ENCODE measurements at regions not wholly inside any gene's neighbourhood (a gene's known extent, or its start where the extent isn't known, plus 50 kb on each side); places are given as distances from the start of the nearest gene placed in this dataset.

DNA sequence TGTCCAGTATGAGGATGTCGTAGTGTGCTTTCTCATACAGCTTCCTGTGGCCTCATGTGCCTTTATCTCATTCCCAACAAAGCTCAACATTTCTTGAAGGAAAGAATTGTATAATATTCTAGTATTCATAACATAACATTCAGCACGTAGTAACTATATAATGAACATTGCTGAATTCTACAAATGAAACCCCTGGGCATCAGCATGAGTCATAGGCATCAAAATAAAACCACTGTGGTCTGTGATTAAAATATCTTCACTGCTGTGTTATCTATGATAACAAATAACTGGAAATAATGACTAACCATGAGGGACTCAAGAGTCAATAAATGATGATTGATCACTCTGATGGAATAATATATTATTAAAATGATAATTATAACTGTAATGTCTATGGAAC lies 255.2 kb downstream of the EMP1 start:
- in situ Hi-C loops (cut with HindIII; ENCODE audit: low sequenced_read_pairs), result no loop called here

DNA sequence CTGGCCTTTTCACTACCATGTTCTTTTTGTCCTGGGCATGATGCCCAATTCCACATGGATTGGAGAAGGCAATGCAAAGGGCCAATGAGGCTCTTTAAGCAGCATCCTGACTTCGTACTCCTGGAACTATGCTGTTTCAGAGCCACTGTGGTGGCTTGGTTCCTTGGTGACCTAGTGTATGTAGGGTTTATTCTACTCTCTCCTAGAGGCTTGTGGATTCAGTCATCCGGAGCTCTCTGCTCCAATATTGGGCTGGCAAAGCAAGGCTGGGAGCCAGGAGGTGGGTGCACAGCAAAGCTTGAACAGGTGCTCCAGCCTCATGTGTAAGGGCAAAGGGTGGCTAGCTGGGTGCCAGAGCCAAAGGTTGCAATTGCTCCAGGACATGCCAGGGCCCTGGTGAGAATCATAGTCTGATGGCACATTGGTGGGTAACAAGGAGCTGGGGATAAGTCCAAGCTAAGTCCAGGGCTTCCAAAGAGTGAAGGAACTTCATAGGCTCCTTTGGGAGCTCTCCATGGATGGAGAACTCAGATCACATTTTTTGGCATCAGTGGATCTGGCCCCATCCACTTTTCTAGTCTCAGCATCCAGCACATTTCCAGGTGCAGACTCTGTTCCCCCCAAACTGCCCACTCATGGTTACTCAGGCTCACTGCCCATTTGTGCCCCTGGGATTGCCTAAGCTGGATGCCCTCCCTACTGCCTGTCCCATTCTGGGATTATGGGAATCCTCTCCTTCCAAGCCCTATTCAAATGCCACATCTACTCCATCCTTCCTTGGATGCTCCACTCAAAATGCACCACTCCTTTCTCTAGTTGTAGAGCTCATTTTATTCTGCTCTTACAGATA lies 253.9 kb downstream of the EMP1 start:
- in situ Hi-C loops (cut with HindIII; ENCODE audit: low sequenced_read_pairs), result no loop called here

DNA sequence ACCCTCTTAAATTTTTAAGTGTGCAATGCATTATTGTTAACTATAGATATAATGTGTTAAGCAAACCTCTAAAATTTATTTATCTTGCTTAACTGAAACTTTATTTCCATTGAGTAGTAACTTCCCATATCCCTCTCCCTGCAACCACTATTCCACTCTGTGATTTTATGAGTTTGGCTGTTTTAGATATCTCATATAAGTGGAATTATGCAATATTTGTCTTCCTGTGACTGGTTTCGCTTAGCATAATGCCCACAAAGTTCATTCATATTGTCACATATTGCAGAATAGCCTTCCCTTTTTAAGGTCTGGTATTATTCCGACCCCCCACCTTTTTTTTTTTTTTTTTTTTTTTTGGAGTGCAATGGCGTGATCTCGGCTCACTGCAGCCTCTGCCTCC lies 247.6 kb downstream of the EMP1 start:
- in situ Hi-C loops (cut with HindIII; ENCODE audit: low sequenced_read_pairs), result no loop called here

DNA sequence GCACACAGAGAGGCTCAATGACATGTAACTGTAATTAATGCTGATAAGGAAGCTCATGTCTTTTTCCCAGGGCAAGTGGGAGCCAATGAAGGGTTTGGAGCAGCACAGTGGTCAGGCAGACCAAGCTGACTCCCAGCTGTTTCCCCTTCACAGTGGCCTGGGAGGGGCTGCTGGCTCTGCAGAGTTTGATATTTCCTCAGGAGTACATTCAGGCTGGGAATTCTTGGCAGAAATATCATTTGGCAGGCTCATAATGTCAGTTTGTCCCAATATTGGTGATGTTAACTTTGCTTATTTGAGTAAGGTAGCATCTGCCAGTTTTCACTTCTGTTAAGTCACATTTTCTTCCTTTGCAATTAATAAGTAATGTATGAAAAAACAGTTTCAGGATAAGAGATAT lies 247.0 kb downstream of the EMP1 start:
- in situ Hi-C loops (cut with HindIII; ENCODE audit: low sequenced_read_pairs), result no loop called here

GRCh38 chr12:13443028-13443427 lies 246.5 kb downstream of the EMP1 start:
- in situ Hi-C loops (cut with HindIII; ENCODE audit: low sequenced_read_pairs), result no loop called here

DNA sequence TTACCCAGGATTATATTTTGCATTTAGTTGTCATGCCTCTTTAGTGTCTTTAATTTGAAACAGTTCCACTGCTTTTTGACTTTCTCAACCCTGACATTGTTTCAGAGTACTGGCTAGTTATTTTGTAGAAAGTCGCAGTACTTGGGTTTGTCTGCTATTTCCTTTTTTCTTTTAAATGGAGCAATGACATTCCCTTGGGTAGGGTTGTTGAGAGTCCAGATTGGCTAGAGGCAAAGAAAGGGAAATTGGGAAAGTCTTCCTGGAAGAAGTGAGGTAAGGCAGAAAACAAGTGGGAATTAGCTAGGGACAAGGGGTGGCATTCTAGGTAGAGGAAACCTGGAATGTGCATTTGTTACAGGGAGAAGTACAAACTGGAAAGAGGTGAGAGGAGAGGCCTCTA lies 245.9 kb downstream of the EMP1 start:
- in situ Hi-C loops (cut with HindIII; ENCODE audit: low sequenced_read_pairs), result no loop called here

- in situ Hi-C loops (cut with HindIII; ENCODE audit: low sequenced_read_pairs), result no loop called here
Observed at GRCh38 chr12:13440844-13441243, 244.3 kb downstream of the EMP1 start.

GRCh38 chr12:13437541-13437940 lies 241.0 kb downstream of the EMP1 start:
- in situ Hi-C loops (cut with HindIII; ENCODE audit: low sequenced_read_pairs), result no loop called here

GRCh38 chr12:13436696-13437391 lies 240.3 kb downstream of the EMP1 start:
- in situ Hi-C loops (cut with HindIII; ENCODE audit: low sequenced_read_pairs), result no loop called here

- in situ Hi-C loops (cut with HindIII; ENCODE audit: low sequenced_read_pairs), result no loop called here
Observed at GRCh38 chr12:13436182-13436581, 239.7 kb downstream of the EMP1 start.

DNA sequence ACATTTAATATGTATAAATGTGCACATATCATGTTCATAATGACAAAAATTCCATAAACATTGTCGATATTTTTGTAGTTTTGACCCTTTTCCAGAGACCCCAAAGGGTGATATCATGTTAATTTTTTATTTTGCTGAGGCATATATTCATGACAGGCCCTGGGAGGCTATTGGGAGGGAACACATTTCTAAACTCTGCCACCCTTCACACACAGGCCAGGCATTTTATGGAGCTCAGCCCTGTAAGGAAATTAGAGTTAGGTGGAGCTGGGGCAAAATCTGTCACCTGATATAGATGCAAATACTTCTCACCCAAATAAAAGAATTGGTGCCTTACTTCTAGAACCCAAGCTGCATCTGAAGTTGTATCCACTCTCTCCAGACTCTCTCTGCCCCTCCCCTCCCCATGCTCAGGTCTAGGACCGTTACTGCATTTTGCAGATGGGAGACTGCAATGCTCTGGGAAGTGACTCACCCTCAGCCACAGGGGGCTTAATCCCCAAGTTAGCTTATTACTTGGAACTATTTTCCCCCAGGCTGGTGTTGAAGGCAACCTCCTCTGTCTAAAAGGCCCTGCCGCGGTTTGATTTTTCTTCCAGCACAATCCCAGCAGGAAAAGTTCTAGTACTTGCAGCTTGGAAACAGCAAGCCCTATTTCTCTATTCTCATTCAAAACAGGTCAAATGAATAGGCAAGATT lies 238.9 kb downstream of the EMP1 start:
- in situ Hi-C loops (cut with HindIII; ENCODE audit: low sequenced_read_pairs), result no loop called here

- in situ Hi-C loops (cut with HindIII; ENCODE audit: low sequenced_read_pairs), result no loop called here
Observed at GRCh38 chr12:13433768-13434167, 237.2 kb downstream of the EMP1 start.

DNA sequence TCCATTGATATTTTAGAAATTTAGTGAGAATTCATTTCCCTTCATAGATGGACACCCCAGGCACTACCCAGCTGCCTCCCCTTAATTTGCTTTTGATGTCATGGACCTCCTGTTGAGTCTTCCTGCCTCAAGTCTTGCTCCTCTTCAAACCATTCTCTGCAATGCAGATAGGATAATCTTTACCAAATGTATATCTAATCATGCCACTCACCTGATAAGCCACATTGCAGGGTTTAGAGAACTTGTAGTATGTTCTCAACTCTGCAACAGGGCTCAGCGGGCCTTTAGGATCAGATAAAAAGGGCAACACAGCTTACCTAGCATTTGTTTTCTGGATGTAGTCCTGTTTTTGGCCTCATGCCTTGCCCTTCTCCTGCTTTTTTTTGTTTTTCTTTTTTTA lies 234.5 kb downstream of the EMP1 start:
- in situ Hi-C loops (cut with HindIII; ENCODE audit: low sequenced_read_pairs), result no loop called here

DNA sequence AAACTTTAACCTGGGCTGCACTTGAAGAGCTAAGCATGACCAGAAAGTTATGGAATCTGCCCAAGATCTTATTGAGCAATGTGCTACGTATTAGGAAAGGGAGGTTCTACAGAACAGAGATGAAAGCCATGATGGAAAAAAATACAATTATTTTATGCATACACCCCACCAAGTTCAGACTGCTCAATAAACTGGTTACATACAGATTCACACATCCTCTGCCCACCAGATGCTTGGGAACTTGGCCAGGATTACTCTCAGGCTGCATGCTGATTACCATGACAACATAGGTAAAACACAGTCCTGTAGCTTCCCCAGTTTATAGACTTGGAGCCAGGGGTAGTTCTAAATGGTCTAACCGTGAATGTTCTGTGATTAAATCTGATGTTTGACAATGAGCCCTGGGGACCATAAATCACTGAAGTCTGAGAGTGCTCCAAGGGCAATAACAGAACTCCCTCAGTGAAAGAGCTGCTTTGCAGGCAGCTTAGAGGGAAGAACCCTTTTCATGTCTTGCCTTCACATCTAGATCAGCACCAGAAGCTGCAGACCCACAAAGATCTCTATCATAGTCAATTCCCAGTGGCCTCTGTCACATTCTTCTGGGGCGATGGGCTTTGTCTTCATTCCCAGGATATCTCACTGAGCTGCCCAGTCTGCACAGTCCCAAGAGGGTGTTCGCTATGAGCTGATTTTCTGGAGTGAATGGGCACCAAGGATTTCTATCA lies 232.2 kb downstream of the EMP1 start:
- in situ Hi-C loops (cut with HindIII; ENCODE audit: low sequenced_read_pairs), result no loop called here

DNA sequence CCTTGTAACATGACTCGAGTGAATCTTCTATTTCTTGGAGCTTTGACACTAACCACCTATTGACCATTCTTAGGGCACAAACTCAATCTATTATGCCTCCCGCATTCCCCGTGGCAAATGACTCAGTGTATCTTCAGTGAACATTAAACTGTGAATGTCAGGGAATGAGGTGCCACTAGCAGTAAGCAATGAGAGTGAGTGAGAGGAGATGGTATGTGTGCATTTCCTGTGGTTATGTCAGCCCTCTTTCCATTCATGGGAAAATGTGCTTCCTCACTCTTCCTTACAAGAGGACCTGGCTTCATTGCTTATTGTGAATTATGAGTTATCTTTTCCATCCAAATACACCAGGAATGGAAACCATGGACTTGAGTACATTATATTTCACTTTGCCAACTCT lies 229.2 kb downstream of the EMP1 start:
- in situ Hi-C loops (cut with HindIII; ENCODE audit: low sequenced_read_pairs), result no loop called here

- in situ Hi-C loops (cut with HindIII; ENCODE audit: low sequenced_read_pairs), result no loop called here
Observed at GRCh38 chr12:13422291-13422690, 225.8 kb downstream of the EMP1 start.

DNA sequence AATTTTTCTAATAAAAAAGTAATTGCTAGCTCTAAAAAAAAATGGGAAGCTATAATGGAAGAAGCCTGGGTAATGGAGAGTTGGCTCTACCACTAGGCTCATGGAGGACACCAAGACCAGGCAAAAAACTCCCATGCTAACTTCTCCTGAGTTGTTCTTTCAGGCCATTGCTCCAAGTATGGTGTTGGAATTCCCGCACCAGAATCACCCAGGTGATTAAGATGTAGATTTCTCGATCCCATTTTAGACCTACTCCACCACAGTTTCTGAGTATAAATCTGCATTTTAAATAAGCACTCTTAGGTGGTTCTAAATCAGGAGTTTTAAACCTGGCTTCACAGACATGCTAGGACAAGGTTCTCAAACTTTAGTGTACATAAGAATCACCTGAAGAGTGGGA lies 221.0 kb downstream of the EMP1 start:
- in situ Hi-C loops (cut with HindIII; ENCODE audit: low sequenced_read_pairs), result no loop called here

GRCh38 chr12:13411287-13411686 lies 214.8 kb downstream of the EMP1 start:
- in situ Hi-C loops (cut with HindIII; ENCODE audit: low sequenced_read_pairs), result no loop called here

DNA sequence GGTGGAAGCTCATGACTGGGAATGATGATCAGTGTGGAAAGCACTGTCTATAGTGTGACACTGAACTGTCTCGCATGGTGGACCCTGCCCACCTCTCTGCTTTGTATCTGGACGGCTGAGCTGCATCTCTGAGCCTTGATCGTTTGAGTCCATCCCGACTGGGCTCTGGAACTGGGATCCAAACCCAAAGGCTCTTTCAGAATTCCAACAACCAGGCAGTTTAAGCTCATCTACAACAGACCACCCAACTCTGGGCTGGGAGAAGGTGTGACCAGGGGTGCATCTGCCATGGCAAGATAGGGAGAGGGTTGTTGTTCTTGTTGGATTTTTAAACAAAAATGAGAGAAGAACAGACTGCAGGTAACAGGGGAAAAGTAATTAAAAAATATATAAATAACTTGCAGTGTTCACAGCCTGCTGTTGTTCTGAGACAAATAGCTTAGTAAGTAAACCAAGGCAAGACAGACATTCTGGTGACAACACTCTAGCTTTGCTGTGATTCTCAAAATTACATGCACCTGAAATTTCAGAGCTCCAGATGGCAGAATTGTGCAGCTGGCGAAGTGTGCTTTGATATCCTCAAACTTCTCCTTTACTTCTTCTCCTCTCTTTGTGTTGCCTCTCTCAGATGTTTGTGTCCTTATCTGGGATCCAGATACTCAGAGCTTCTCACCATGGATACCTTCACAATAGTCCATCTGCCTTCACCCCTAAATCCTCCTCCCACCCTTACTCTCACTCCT lies 209.6 kb downstream of the EMP1 start:
- in situ Hi-C loops (cut with HindIII; ENCODE audit: low sequenced_read_pairs), result no loop called here

- in situ Hi-C loops (cut with HindIII; ENCODE audit: low sequenced_read_pairs), result no loop called here
Observed at GRCh38 chr12:13404631-13405473, 208.3 kb downstream of the EMP1 start.
